Activated T-cell treated with anti-CD3 and anti-CD28 coated beads, Interleukin-2, amount 50 U/mL, for 48 hours (primary cell): ENCODE measurements at regions not wholly inside any gene's neighbourhood (a gene's known extent, or its start where the extent isn't known, plus 50 kb on each side); places are given as distances from the start of the nearest gene placed in this dataset.

ENCODE experiments used
- DNase-seq, 2 experiments: peaks; one replicate each; pipeline ENCODE4 v3.0.0-alpha.2; 2020

DNA sequence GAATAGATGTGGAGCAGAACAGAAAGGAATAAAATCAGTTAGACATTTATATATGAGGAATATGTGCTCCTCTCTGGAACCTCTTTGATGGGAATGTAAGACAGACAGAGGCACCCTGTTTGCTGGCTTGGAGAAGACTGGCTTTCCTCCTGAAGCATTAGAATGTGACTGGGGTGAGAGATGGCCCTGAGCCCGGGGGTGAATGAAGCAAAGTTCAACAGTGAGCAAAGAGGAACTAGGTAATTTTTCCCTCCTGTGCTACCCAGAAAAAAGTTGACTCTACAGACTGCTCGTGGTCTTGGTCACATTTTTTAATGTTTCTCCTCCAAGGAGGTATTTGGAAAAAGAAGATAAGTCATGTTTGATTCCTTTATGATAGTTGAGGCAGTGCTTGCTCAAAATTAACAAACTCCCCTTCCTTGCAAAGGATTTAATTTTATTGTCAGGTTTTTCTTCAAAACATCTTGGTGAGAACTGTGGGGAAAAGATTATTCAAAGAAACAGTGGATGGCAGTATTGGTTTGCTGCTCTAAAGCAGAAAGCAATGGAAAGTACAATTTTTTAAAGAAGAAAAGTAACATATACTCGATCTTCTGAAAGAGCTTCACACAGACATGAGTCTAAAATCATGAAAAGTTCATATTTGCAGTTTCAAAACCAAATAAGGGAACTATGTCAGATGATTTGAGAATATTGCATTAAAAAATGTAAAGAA, 370.4 kb upstream of the CDIN1 start:
- no peak for DNase-seq

DNA sequence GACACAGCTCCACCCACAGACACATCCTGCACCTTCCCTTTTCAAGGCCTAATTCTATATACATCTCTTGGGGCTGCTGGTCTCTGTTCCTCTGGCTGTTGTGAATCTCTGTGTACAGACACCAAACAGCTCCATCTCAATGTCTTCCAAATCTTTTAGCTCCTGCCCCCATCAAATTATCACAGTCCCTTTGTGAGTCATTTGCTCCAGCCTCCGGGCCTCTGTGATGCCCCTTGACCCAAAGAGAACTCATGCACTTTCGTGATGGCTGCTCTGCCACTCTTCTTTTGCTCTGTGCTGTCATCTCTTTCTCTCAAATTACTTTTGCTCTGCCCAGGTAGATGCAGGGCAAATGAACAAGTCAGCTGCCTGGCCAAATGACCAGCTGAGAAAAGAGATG, 369.0 kb upstream of the CDIN1 start:
- DNase-seq, result no peak

DNA sequence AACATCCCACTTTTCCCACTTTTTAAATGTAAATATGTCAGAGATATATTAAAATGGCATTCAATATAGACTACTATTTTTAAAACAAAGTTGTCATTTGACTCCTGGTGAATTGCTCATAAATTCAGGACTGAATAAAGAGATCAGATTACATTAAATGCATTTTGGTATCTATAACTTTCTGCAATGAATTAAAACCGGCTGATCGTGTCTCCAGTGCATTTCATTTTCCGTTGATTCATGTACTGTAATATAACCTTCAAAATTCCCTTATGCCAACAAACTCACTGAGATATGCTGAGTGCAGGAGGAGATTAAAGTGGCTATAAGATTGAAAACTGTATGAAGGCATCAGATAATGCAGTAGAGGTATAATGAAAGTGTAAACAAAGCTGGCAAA, 361.1 kb upstream of the CDIN1 start:
- no peak for DNase-seq

DNA sequence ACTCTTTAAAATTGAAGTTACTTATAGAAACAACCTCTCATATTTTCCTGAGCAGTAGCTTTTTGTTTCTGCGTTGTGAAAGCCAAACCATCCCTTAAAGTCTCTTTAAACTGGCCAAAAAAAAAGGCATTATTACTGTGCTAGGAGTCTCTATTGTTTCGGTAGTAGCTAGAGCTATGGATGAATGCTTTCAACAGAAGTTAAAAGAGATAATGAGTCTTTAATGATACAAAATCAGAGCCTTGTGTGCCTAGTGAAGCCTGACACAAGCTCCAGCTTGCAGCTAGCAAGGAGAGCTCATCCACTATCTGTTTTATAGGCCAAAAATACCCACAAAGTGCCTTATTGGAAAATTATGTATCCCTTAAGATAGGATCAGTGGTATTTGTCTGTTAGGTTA, 360.4 kb upstream of the CDIN1 start:
- DNase-seq, result no peak

DNA sequence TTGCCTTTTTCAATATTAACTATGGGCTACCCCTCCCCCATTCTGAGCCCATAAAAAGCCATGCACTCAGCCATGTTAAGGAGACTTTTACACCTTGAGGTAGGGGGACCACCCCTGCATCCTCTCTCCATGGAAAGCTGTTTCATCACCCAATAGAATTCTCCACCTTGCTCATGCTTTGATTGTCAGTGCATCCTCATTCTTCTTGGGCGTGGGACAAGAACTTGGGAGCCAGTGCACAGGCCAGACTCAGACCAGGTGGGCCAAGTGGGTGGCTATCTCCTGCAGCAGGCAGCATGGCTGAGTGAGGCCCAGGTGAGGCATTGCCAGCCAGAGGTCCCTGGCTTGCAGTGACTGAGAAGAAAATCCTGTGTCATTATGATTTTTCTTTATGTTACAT, 357.4 kb upstream of the CDIN1 start:
- no peak for DNase-seq

DNA sequence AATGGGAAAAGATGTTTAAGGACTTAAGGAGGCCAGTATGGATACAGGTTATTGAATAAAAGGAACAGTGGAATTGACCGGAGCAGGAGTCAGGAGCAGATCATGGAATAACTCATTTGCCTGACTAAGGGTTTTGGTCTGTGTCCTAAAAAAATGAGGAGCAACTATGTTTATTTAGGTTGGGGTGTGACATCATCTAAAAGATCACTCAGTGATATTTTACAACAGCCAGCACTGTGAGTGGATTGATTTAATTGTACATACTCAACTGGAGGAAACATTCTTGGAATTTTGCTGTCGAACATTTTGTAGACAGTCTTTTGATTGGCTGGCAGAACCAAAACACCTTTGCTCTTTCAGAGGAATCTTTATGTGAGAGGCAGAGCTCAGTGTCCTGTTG, 348.6 kb upstream of the CDIN1 start:
- no peak for DNase-seq

DNA sequence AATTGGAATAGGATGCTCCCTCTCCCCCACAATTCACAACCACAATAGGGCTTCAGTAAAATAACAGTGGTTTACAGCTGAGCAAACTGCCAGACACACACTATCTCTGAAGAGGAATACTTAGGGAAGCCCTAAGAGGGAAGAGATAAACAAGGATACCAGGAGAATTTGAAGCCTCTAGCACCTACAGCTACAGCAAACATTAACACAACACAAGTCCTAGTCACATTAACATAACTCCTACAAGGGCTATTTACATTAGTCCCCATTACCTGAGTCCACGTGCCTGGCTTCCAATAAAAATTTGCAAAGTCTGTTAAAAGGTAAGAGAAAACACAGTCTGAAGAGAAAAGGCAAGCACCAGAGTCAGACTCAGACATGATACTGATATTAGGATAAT, 346.9 kb upstream of the CDIN1 start:
- DNase-seq, result no peak

DNA sequence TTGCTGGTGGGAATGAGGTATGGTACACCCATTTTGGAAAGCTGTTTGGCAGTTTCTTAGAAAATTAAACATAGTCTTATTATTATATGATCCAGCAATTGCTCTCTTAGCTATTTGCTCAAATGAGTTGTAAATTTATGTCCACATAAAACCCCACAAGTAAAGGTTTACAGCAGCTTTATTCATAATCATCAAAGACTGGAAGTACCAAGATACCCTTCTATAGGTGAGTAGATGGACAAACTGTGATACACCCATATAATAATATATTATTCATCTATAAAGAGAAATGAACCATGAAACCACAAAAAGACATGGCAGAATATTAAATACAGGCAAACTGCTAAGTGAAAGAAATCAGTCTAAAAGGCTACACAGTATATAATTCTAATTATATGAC, 344.7 kb upstream of the CDIN1 start:
- DNase-seq, result no peak

DNA sequence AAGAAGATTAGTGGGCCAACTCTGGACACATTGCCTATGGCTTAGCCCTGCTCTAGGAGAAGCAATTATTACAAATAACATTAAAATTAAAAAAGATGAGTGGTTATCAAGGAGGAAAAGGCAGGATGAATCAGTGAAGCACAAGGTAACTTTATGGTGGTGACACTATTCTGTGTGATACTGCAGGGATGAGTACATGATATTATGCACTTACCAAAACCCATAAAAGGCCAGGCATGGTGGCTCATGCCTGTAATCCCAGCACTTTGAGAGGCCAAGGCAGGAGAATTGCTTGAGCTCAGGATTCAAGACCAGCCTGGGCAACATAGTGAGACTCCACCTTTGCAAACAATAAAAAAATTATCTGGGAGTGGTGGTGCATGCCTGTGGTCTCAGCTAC, 344.3 kb upstream of the CDIN1 start:
- DNase-seq, result no peak

DNA sequence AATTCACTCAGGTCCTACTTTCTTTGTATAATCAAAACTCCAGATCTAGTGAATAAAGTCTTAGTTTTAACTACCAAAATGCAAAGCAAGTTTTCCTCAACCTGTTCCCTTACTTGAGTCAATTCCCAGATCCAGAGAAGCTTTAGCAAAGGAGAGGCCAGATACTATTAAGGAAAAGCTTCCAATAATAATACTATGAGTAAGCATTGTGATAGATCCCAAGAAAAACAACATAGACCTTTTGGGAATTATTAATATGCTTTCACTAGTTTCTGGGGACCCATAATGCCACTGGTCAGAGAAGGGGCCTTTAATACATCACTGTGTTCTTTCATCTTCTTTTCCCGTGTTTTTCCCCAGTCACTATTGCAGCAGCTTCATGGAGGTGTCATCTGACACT, 339.9 kb upstream of the CDIN1 start:
- no peak for DNase-seq

DNA sequence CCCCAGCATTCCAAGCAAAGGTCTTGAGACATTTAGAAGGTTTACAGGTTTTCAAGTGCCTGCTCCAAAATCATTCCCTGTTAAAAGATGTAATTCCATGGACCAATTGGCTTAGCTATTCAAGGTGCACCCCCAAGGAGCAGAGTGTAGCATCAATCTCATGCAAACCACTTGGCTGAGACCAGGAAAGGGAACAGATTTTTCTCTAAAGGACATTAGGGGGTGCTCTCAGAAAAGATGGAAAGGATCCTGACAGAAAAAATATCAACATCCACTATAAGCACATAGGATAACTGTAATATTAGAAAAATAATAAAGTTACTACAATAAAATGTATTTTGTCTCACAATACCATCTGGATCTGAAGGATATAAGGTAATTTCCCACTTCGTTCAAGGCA, 328.0 kb upstream of the CDIN1 start:
- DNase-seq, result no peak

DNA sequence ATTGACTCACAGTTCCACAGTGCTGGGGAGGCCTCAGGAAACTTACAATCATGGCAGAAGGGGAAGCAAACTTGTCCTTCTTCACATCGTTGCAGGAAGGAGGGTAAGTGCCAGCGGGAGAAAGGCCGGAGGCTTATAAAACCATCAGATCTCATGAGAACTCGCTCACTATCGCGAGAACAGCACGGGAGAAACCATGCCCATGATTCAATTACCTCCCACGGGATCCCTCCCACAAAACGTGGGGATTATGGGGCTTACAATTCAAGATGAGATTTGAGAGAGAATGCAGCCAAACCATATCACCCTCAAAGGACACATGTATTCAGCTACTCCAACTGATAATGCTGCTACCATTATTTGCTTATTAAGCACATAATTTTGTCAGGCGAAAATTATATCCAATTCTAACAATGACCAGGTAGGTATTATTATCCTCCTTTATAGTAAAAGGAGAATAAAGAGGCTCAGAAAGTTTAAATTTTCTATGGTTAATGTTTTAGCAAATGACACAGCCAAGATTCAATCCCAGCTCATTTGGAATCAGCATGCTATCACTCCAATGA, 327.2 kb upstream of the CDIN1 start:
- DNase-seq, result no peak

DNA sequence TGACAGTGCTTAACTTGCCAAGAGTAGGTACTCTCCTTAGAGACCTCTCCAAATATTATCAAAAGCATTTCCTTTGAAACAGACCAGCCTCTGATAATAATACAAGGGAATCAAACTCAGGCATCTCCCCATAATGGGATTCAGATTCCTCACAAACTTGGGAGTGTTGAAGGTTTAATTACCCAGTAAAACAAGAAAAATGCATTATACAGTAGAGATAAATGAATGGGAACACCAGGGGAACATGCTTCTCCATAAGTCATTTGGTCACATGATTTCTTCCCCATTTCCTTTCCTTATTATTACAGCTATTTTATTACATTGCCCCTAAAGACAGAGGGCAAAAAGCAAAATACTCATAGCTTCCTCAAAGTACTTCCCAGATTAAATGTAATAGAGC, 325.0 kb upstream of the CDIN1 start:
- no peak for DNase-seq

DNA sequence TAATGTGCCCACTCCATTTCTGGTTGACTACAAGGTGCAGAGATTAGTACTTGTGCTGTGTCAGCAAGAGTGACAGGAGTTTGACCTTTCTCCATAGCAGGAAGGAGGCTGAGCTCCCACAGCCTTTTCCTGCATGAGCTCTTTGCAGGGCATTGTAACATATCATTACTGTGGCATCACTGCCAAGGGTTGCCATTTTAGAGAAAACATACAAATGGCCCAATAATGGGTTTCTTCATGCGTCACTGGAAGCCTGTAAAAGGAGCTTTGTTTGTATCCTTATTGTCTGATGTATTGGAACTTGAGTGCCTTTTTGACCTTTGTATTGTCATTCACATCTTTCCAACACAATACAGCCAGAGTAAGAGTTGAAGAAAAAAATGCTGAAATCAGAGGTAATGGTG, 323.0 kb upstream of the CDIN1 start:
- DNase-seq, result no peak

DNA sequence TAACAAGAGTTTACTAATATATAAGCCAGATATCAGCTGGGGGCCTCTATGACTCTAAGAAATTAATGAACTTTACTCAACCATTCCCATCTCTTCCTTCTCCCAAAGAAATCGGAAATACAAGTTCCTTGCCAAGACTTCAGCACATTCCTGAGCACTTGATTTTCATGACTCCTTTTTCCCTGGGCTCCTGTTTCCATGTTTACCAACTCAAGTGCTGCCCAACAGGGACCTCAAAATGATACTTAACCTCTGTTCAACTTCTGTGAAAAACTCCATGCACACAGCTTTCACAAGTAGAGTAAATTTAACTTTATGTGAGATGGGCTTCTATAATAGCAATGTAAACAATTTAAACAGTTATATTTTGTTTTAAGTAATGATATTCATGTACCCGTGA, 315.8 kb upstream of the CDIN1 start:
- no peak for DNase-seq

DNA sequence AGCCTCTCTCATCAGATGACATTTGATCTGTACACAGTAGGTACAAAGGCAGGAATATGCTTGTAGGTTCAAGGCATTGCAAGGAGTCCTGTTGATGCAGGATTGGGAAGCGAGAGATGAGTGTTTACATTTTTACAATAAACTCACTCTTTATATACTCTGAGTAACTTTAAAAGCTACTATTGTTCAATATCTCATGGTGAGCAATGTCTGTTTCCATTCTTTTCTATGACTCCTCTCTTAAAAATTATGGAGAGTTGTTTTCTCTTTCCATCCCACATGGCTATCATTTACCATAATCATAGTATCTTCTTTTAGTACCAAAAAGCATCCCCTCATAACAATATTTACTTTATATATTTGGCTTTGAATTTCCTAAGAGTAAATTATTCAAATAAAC, 314.0 kb upstream of the CDIN1 start:
- no peak for DNase-seq

DNA sequence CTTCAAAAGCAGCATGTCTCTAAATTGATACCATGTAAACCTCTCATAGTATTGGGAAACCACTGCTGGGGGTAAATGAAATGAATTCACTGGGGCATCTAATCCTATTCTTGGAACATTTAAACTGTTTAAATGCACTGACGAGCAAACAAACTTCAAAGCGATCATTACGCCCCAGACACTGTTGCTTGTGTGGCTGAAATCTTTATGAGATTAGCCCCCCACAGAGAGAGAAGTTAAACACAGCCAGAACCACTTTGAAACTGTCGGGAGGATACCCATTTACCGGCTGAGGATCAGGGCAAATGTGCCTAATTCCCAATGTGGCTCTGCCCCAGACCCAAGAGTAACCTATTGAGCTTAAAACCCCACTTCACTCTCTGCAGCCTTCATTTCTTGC, 308.4 kb upstream of the CDIN1 start:
- no peak for DNase-seq

DNA sequence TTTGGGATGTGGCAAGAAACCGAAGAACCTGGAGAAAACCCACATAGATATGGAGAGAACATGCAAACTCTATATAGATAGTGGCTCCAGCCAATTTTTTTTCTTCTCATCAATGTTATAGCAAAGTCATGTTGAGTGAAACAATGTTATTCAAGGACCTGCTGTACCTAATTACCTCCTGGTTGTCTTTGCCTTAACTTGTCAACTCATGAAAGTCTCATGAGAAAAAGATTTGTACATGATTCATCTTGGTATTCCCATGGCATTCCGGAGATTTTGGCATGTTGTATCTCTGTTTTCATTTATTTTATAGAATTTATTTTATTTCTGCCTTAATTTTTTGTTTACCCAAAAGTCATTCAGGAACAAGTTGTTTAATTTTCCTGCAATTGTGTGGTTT, 303.8 kb upstream of the CDIN1 start:
- no peak for DNase-seq

DNA sequence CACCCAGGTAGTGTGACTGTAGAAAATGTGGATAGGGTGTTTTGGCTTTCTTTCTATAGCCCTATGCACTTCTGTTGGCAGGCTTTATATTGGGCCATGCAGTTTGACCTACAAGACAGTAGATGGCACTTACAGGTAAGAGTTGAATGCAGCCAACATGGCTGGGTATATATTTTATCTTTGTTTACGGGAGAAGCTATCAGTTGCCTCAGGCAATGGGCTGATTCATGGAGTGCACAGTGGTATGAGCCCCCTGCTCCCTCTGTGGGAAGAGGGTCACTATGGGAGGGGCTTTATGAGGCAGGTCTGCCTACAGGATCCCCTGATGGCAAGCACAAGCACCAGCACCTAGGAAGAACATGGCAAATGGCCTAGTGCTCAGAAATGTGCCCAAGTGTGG, 301.2 kb upstream of the CDIN1 start:
- DNase-seq, result no peak

DNA sequence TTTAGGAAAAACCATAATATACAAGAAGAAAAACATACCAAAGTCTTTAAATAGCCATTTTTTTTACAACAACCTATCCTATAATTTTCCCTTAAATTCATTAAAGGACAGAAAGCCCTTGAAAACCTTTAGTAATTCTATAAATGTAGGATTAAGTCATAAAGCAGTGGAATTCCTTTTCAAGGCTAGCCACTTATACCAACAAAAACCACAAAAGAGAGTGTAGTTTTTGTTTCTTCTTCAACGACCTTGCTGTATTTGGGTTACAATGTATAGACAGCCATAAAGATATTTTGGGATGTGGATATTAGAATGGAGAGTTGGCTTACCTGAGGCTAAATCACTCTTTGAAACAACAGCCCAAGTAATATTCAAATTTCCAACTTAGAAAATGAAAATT, 296.6 kb upstream of the CDIN1 start:
- DNase-seq, result no peak

DNA sequence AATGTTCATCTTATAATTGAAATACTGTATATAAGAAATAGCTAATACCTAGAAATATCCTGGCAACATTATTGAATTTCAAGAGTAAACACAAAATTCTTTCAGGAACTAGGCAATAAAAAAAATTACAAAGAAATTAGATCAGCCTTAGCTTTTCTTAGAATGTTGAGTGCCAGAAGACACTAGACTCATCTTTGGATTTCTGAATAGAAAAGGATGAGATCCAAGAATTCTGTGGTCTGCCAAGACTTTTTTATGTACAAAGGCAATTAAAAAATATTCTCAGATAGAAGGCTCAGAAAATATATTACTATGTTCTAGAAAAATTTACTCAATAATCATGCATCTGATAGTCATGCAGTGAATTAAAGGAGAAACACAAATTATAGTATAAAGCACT, 294.5 kb upstream of the CDIN1 start:
- DNase-seq, result no peak

DNA sequence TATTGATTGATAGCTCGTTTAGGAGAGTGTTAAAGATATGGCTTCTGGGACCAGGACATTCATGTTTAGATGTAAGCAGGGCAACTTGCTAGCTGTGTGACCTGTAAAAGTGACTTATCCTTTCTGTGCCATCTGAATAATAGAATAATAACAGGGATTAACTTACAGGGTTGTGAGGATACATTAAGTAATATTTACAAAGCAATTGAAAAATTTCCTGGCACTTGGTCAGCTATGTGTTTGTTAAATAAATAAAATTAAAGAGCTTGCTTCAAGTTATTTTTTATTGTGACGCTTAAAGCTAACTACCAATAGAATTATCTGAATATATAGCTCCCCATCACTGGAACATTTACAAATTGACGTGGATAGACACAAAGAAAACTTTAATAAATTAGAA, 287.9 kb upstream of the CDIN1 start:
- DNase-seq, result no peak

DNA sequence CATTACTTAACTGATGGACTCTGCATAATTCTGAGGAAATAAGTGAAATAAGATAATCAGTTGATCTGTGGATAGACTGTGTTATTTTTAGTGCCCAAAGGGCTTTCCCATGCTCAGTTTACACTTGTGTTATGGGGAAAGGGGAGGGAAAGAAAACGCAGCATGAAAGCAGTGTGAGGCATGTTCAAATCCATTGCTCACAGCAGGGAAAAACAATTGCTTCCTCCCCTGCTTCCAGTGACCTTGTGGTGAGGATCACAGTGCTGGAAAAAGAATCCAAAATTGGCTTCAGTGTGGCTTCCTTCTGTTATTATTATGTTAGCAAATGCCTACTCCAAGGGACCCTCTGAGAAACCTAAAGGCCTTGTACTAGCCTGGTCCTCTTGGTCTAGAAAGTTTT, 285.1 kb upstream of the CDIN1 start:
- no peak for DNase-seq

DNA sequence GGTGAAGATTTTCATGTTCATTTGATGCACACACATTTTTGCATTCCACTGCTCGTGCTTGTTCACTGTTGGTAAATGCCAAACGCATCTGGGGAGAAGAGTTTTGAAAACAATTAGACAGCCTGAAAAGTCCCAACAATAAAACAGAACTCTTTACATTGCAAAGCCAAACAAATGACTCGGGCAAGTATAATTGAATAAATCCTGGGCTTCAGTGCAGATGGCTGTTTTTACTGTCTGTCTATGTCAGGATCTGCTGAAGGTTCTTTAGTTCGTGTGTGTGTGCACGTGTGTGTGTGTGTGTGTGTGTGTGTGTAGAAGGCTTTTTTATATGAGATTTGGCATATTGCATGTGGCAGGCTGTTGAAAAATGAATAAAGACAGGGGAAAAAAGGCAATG, 277.5 kb upstream of the CDIN1 start:
- no peak for DNase-seq

DNA sequence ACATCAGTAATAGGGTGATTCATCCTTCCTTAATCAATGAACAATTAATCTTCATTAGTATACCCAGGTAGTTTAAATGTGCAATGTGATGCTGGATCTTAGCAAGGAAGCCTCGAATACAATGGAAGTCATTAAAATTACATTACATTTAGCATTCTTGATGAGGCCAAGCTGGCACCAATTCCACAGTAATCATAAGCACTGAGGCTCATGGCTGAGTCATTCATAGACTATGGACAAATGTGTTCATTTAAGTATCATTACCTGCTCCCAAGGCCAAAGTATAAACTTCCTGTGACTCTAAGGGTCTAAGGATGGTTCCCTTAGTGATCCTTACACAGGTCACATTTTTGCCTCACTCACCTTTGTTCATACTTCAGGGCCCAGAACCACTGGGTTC, 266.4 kb upstream of the CDIN1 start:
- no peak for DNase-seq
